Brain pericyte (primary cell): ENCODE measurements at regions not wholly inside any gene's neighbourhood (a gene's known extent, or its start where the extent isn't known, plus 50 kb on each side); places are given as distances from the start of the nearest gene placed in this dataset.
"Not testable (repeated sequence)": the region's sequence is repeated elsewhere in the genome, so short reads cannot be mapped to it uniquely, and the experiment has no call there.

ENCODE experiments used
- DNase-seq: peaks from one replicate; pipeline ENCODE4 v3.0.0-alpha.2; 2012; ENCODE audit warnings: low read depth, low spot score

- no peak for DNase-seq
These were observed 639.9 kb upstream of the ACO1 start for GRCh38 chr9:31744589-31744988.

GRCh38 chr9:31745468-31745867, 639.0 kb upstream of the ACO1 start:
- DNase-seq = no peak

- DNase-seq = no peak
These were observed 638.6 kb upstream of the ACO1 start for GRCh38 chr9:31745886-31746285.

GRCh38 chr9:31753756-31754155, 630.7 kb upstream of the ACO1 start:
- DNase-seq = no peak

GRCh38 chr9:31759703-31760102, 624.7 kb upstream of the ACO1 start:
- no peak for DNase-seq

- DNase-seq = not testable (repeated sequence)
These were observed 610.4 kb upstream of the ACO1 start for GRCh38 chr9:31774021-31774420.

- no peak for DNase-seq
These were observed 609.9 kb upstream of the ACO1 start for GRCh38 chr9:31774571-31774970.

GRCh38 chr9:31776471-31776870, 608.0 kb upstream of the ACO1 start:
- no peak for DNase-seq

- DNase-seq = no peak
These were observed 601.0 kb upstream of the ACO1 start for GRCh38 chr9:31783491-31783890.

GRCh38 chr9:31790720-31791119, 593.7 kb upstream of the ACO1 start:
- DNase-seq = no peak

- DNase-seq = no peak
These were observed 584.4 kb upstream of the ACO1 start for GRCh38 chr9:31799953-31800609.

- no peak for DNase-seq
These were observed 576.7 kb upstream of the ACO1 start for GRCh38 chr9:31807574-31808256.

GRCh38 chr9:31808766-31809165, 575.7 kb upstream of the ACO1 start:
- no peak for DNase-seq

- DNase-seq = no peak
These were observed 564.0 kb upstream of the ACO1 start for GRCh38 chr9:31820426-31820825.

GRCh38 chr9:31821583-31821982, 562.9 kb upstream of the ACO1 start:
- no peak for DNase-seq

- no peak for DNase-seq
These were observed 561.1 kb upstream of the ACO1 start for GRCh38 chr9:31823365-31823764.

- DNase-seq = no peak
These were observed 559.6 kb upstream of the ACO1 start for GRCh38 chr9:31824860-31825259.

- no peak for DNase-seq
These were observed 547.2 kb upstream of the ACO1 start for GRCh38 chr9:31837211-31837610.

- no peak for DNase-seq
These were observed 545.2 kb upstream of the ACO1 start for GRCh38 chr9:31839273-31839672.

- DNase-seq = no peak
These were observed 543.7 kb upstream of the ACO1 start for GRCh38 chr9:31840702-31841101.

GRCh38 chr9:31847963-31848362, 536.5 kb upstream of the ACO1 start:
- DNase-seq = no peak

GRCh38 chr9:31848505-31849285, 535.7 kb upstream of the ACO1 start:
- DNase-seq = no peak

GRCh38 chr9:31854187-31854586, 530.3 kb upstream of the ACO1 start:
- DNase-seq = no peak
